ENCODE measurements at regions not wholly inside any gene's neighbourhood (a gene's known extent, or its start where the extent isn't known, plus 50 kb on each side); places are given as distances from the start of the nearest gene placed in this dataset.

- TF ChIP-seq, protein P1, sequence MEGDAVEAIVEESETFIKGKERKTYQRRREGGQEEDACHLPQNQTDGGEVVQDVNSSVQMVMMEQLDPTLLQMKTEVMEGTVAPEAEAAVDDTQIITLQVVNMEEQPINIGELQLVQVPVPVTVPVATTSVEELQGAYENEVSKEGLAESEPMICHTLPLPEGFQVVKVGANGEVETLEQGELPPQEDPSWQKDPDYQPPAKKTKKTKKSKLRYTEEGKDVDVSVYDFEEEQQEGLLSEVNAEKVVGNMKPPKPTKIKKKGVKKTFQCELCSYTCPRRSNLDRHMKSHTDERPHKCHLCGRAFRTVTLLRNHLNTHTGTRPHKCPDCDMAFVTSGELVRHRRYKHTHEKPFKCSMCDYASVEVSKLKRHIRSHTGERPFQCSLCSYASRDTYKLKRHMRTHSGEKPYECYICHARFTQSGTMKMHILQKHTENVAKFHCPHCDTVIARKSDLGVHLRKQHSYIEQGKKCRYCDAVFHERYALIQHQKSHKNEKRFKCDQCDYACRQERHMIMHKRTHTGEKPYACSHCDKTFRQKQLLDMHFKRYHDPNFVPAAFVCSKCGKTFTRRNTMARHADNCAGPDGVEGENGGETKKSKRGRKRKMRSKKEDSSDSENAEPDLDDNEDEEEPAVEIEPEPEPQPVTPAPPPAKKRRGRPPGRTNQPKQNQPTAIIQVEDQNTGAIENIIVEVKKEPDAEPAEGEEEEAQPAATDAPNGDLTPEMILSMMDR (IDR thresholded peaks at IDR 0.05), result no peak
- no peak for TF ChIP-seq POLR2A (IDR thresholded peaks at IDR 0.05)
Observed at GRCh38 chr2:155662224-155662623, 670.3 kb downstream of the NR4A2 start.
